ENCODE measurements at regions not wholly inside any gene's neighbourhood (a gene's known extent, or its start where the extent isn't known, plus 50 kb on each side); places are given as distances from the start of the nearest gene placed in this dataset.
"Not testable (repeated sequence)": the region's sequence is repeated elsewhere in the genome, so short reads cannot be mapped to it uniquely, and the experiment has no call there.

DNA sequence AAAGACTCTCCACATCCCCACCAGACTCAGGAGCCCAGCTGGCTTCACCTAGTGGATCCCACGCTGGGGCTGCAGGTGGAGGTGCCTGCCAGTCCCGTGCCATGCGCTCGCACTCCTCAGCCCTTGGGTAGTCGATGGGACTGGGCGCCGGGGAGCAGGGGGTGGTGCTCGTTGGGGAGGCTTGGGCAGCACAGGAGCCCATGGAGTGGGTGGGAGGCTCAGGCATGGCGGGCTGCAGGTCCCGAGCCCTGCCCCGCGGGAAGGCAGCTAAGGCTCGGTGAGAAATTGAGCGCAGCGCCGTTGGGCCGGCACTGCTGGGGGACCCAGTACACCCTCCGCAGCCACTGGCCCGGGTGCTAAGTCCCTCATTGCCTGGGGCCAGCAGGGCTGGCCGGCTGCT is 497.4 kb upstream of the PTBP2 start:
- DNase-seq (ENCODE audit: extremely low read depth in 1 of 4, low spot score in 3 of 4); POLR2A ChIA-PET; ATAC-seq; H3K9me3 ChIP-seq (replicated peaks; ENCODE audit: control insufficient read depth, insufficient read depth, low read depth, low read length); H3K27ac ChIP-seq (ENCODE audit: extremely low read depth, low read depth, low read length); H3K36me3 ChIP-seq (ENCODE audit: control insufficient read depth, insufficient read depth, low read length); H3K79me2 ChIP-seq (ENCODE audit: control insufficient read depth, insufficient read depth, low read length); H3K4me2 ChIP-seq (ENCODE audit: insufficient read depth, low read length); H3K4me3 ChIP-seq; H3K9me1 ChIP-seq (ENCODE audit: control insufficient read depth, insufficient read depth, low read length); H2AFZ ChIP-seq (ENCODE audit: low read depth, low read length); in situ Hi-C loops (cut with MboI); H3K9ac ChIP-seq (ENCODE audit: insufficient read depth in 1 of 2, low read depth in 2 of 2, low read length in 2 of 2); FAIRE-seq; CTCF ChIA-PET (ENCODE audit: low intra/inter-chr PET ratio); H4K20me1 ChIP-seq (replicated peaks; ENCODE audit: control insufficient read depth, insufficient read depth, low read length); BruUV-seq (replicated peaks); intact Hi-C loops (cut with micrococcal nuclease); H3K27me3 ChIP-seq (ENCODE audit: control insufficient read depth in 2 of 2, insufficient read depth in 2 of 2, low read length in 2 of 2); H3K4me1 ChIP-seq (replicated peaks in 1 of 2; ENCODE audit: control insufficient read depth in 2 of 2, insufficient read depth in 2 of 2, low read length in 2 of 2): not testable (repeated sequence)
- 0% methylated on average over 3 of the region's 20 CpGs for WGBS (ENCODE audit: insufficient coverage, low coverage, missing lambda C conversion rate)

DNA sequence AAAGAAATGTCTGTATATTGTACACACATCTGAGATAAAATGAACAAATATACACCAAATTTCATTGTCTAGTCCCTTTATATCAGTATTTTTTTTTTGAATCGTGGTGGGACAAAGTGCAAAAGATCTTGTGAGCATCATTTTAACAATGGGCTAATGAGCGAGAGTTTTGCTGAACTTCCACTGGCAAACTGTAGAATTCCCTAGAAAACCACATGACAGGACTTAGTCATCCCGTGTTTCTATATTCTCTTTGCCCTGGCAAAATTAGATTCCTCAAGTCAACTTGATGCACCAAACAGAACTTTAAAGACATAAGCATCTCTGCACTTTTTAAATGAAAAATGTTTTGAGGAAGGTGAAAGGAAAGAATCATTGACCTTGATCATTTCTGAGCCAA is 488.2 kb upstream of the PTBP2 start:
- in situ Hi-C loops (cut with MboI): no loop called here
- DNase-seq (ENCODE audit: extremely low read depth in 1 of 4, low spot score in 3 of 4) (no peak), ATAC-seq (no peak), FAIRE-seq (no peak)
- no peaks in the 10 kb centered on the region for H3K9me1 ChIP-seq (ENCODE audit: control insufficient read depth, insufficient read depth, low read length)
- H3K4me1 ChIP-seq (replicated peaks in 1 of 2; ENCODE audit: control insufficient read depth in 2 of 2, insufficient read depth in 2 of 2, low read length in 2 of 2): no peaks in the 10 kb centered on the region
- H3K27me3 ChIP-seq (ENCODE audit: control insufficient read depth in 2 of 2, insufficient read depth in 2 of 2, low read length in 2 of 2): no peaks in the 10 kb centered on the region
- intact Hi-C loops (cut with micrococcal nuclease): loop anchor here (5.0 kb wide), 1 partner anchor 926 kb away; no protein-coding TSS in a partner anchor
- WGBS (ENCODE audit: insufficient coverage, low coverage, missing lambda C conversion rate): 0% methylated on average over 3 of the region's 3 CpGs
- H3K4me2 ChIP-seq (ENCODE audit: insufficient read depth, low read length): no peak overlapping the region
- no peaks in the 10 kb centered on the region for H4K20me1 ChIP-seq (replicated peaks; ENCODE audit: control insufficient read depth, insufficient read depth, low read length)
- no peak overlapping the region for H2AFZ ChIP-seq (ENCODE audit: low read depth, low read length)
- H3K27ac ChIP-seq (ENCODE audit: extremely low read depth, low read depth, low read length): no peak overlapping the region
- POLR2A ChIA-PET: no interaction called here
- CTCF ChIA-PET (ENCODE audit: low intra/inter-chr PET ratio): no interaction called here
- TF ChIP-seq, protein P1, sequence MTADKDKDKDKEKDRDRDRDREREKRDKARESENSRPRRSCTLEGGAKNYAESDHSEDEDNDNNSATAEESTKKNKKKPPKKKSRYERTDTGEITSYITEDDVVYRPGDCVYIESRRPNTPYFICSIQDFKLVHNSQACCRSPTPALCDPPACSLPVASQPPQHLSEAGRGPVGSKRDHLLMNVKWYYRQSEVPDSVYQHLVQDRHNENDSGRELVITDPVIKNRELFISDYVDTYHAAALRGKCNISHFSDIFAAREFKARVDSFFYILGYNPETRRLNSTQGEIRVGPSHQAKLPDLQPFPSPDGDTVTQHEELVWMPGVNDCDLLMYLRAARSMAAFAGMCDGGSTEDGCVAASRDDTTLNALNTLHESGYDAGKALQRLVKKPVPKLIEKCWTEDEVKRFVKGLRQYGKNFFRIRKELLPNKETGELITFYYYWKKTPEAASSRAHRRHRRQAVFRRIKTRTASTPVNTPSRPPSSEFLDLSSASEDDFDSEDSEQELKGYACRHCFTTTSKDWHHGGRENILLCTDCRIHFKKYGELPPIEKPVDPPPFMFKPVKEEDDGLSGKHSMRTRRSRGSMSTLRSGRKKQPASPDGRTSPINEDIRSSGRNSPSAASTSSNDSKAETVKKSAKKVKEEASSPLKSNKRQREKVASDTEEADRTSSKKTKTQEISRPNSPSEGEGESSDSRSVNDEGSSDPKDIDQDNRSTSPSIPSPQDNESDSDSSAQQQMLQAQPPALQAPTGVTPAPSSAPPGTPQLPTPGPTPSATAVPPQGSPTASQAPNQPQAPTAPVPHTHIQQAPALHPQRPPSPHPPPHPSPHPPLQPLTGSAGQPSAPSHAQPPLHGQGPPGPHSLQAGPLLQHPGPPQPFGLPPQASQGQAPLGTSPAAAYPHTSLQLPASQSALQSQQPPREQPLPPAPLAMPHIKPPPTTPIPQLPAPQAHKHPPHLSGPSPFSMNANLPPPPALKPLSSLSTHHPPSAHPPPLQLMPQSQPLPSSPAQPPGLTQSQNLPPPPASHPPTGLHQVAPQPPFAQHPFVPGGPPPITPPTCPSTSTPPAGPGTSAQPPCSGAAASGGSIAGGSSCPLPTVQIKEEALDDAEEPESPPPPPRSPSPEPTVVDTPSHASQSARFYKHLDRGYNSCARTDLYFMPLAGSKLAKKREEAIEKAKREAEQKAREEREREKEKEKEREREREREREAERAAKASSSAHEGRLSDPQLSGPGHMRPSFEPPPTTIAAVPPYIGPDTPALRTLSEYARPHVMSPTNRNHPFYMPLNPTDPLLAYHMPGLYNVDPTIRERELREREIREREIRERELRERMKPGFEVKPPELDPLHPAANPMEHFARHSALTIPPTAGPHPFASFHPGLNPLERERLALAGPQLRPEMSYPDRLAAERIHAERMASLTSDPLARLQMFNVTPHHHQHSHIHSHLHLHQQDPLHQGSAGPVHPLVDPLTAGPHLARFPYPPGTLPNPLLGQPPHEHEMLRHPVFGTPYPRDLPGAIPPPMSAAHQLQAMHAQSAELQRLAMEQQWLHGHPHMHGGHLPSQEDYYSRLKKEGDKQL (CRISPR knock-in tag; IDR thresholded peaks at IDR 0.05; ENCODE audit: borderline replicate concordance): no peak
- TF ChIP-seq ZNF217 (CRISPR knock-in tag; IDR thresholded peaks at IDR 0.05): no peak
- no peak for TF ChIP-seq DACH1 (IDR thresholded peaks at IDR 0.05; ENCODE audit: partially characterized antibody)
- H3K9me3 ChIP-seq (replicated peaks; ENCODE audit: control insufficient read depth, insufficient read depth, low read depth, low read length): no peaks in the 10 kb centered on the region
- H3K79me2 ChIP-seq (ENCODE audit: control insufficient read depth, insufficient read depth, low read length): no peaks in the 10 kb centered on the region
- H3K36me3 ChIP-seq (ENCODE audit: control insufficient read depth, insufficient read depth, low read length): no peaks in the 10 kb centered on the region
- H3K9ac ChIP-seq (ENCODE audit: insufficient read depth in 1 of 2, low read depth in 2 of 2, low read length in 2 of 2): no peak overlapping the region
- no peak overlapping the region for H3K4me3 ChIP-seq
- no TSS peak for BruUV-seq (replicated peaks)
